T-helper 1 cell treated with Interleukin-12 subunit alpha and Interleukin-12 subunit beta and Interleukin-4 antibody, amounts not matched to agents 30 μg/mL and 1 μg/mL, for 36 hours (primary cell): ENCODE measurements at regions not wholly inside any gene's neighbourhood (a gene's known extent, or its start where the extent isn't known, plus 50 kb on each side); places are given as distances from the start of the nearest gene placed in this dataset.

Experiments
- H3K27ac Mint-ChIP-seq: one replicate; pipeline ENCODE4 v1.8.0; 2021; ENCODE audit warnings: mild to moderate bottlenecking, mixed read lengths
- H3K27me3 Mint-ChIP-seq: one replicate; pipeline ENCODE4 v1.8.0; 2021; ENCODE audit warnings: low read depth, mixed read lengths
- H3K36me3 Mint-ChIP-seq: one replicate; pipeline ENCODE4 v1.8.0; 2021; ENCODE audit warnings: low read depth, mixed read lengths
- H3K4me1 Mint-ChIP-seq: one replicate; pipeline ENCODE4 v1.8.0; 2021; ENCODE audit warnings: low read depth, mixed read lengths
- H3K4me3 Mint-ChIP-seq: one replicate; pipeline ENCODE4 v1.8.0; 2021; ENCODE audit warnings: mild to moderate bottlenecking, moderate library complexity, mixed read lengths
- H3K9me3 Mint-ChIP-seq: one replicate; pipeline ENCODE4 v1.8.0; 2021; ENCODE audit warnings: mixed read lengths

GRCh38 chr7:25388681-25389080, 160.4 kb upstream of the NPVF start:
- H3K4me1 Mint-ChIP-seq = no peaks in the 10 kb centered on the region
- no peak overlapping the region for H3K27ac Mint-ChIP-seq
- H3K27me3 Mint-ChIP-seq = peaks cover 14% of the 10 kb centered on the region
- no peak overlapping the region for H3K4me3 Mint-ChIP-seq
- no peaks in the 10 kb centered on the region for H3K36me3 Mint-ChIP-seq
- no peaks in the 10 kb centered on the region for H3K9me3 Mint-ChIP-seq

- H3K4me3 Mint-ChIP-seq = no peak overlapping the region
- H3K4me1 Mint-ChIP-seq = no peaks in the 10 kb centered on the region
- H3K9me3 Mint-ChIP-seq = no peaks in the 10 kb centered on the region
- peaks cover 10% of the 10 kb centered on the region for H3K27me3 Mint-ChIP-seq
- no peak overlapping the region for H3K27ac Mint-ChIP-seq
- H3K36me3 Mint-ChIP-seq = no peaks in the 10 kb centered on the region
Observed at GRCh38 chr7:25389489-25390106, 161.3 kb upstream of the NPVF start.

GRCh38 chr7:25391295-25391861, 163.1 kb upstream of the NPVF start:
- Mint-ChIP-seq H3K4me1 (peaks cover 2% of the 10 kb centered on the region), H3K27ac (no peak overlapping the region), H3K27me3 (peaks cover 14% of the 10 kb centered on the region), H3K4me3 (no peak overlapping the region), H3K36me3 (no peaks in the 10 kb centered on the region), H3K9me3 (no peaks in the 10 kb centered on the region)

GRCh38 chr7:25391961-25392587, 163.8 kb upstream of the NPVF start:
- no peak overlapping the region for H3K27ac Mint-ChIP-seq
- no peaks in the 10 kb centered on the region for H3K36me3 Mint-ChIP-seq
- peaks cover 2% of the 10 kb centered on the region for H3K4me1 Mint-ChIP-seq
- peaks cover 14% of the 10 kb centered on the region for H3K27me3 Mint-ChIP-seq
- no peaks in the 10 kb centered on the region for H3K9me3 Mint-ChIP-seq
- H3K4me3 Mint-ChIP-seq = no peak overlapping the region

GRCh38 chr7:25392588-25393338, 164.5 kb upstream of the NPVF start:
- Mint-ChIP-seq H3K4me1 (peaks cover 2% of the 10 kb centered on the region), H3K27ac (no peak overlapping the region), H3K9me3 (no peaks in the 10 kb centered on the region), H3K36me3 (no peaks in the 10 kb centered on the region), H3K4me3 (no peak overlapping the region), H3K27me3 (peaks cover 14% of the 10 kb centered on the region)

- no peaks in the 10 kb centered on the region for H3K9me3 Mint-ChIP-seq
- peaks cover 2% of the 10 kb centered on the region for H3K4me1 Mint-ChIP-seq
- peaks cover 8% of the 10 kb centered on the region for H3K27me3 Mint-ChIP-seq
- no peak overlapping the region for H3K27ac Mint-ChIP-seq
- no peak overlapping the region for H3K4me3 Mint-ChIP-seq
- no peaks in the 10 kb centered on the region for H3K36me3 Mint-ChIP-seq
Observed at GRCh38 chr7:25395976-25396375, 167.7 kb upstream of the NPVF start.

- Mint-ChIP-seq H3K36me3 (no peaks in the 10 kb centered on the region), H3K27ac (no peak overlapping the region), H3K9me3 (no peaks in the 10 kb centered on the region), H3K4me3 (no peak overlapping the region), H3K27me3 (peaks cover 8% of the 10 kb centered on the region), H3K4me1 (peaks cover 2% of the 10 kb centered on the region)
Observed at GRCh38 chr7:25396668-25397067, 168.4 kb upstream of the NPVF start.

- no peaks in the 10 kb centered on the region for H3K36me3 Mint-ChIP-seq
- no peak overlapping the region for H3K4me3 Mint-ChIP-seq
- H3K27ac Mint-ChIP-seq = no peak overlapping the region
- no peaks in the 10 kb centered on the region for H3K9me3 Mint-ChIP-seq
- H3K4me1 Mint-ChIP-seq = peaks cover 2% of the 10 kb centered on the region
- peaks cover 3% of the 10 kb centered on the region for H3K27me3 Mint-ChIP-seq
Observed at GRCh38 chr7:25398418-25398817, 170.1 kb upstream of the NPVF start.

- H3K4me3 Mint-ChIP-seq = no peak overlapping the region
- H3K27me3 Mint-ChIP-seq = peaks cover 3% of the 10 kb centered on the region
- H3K27ac Mint-ChIP-seq = no peak overlapping the region
- H3K9me3 Mint-ChIP-seq = no peaks in the 10 kb centered on the region
- H3K4me1 Mint-ChIP-seq = peaks cover 2% of the 10 kb centered on the region
- H3K36me3 Mint-ChIP-seq = no peaks in the 10 kb centered on the region
Observed at GRCh38 chr7:25399000-25399750, 170.9 kb upstream of the NPVF start.

GRCh38 chr7:25402532-25402931, 174.2 kb upstream of the NPVF start:
- no peaks in the 10 kb centered on the region for H3K36me3 Mint-ChIP-seq
- no peaks in the 10 kb centered on the region for H3K4me1 Mint-ChIP-seq
- no peaks in the 10 kb centered on the region for H3K27me3 Mint-ChIP-seq
- H3K4me3 Mint-ChIP-seq = no peak overlapping the region
- H3K9me3 Mint-ChIP-seq = no peaks in the 10 kb centered on the region
- H3K27ac Mint-ChIP-seq = no peak overlapping the region

GRCh38 chr7:25405736-25406135, 177.4 kb upstream of the NPVF start:
- Mint-ChIP-seq H3K4me1 (no peaks in the 10 kb centered on the region), H3K36me3 (no peaks in the 10 kb centered on the region), H3K9me3 (no peaks in the 10 kb centered on the region), H3K27me3 (peaks cover 3% of the 10 kb centered on the region), H3K27ac (no peak overlapping the region), H3K4me3 (no peak overlapping the region)

GRCh38 chr7:25407053-25407452, 178.8 kb upstream of the NPVF start:
- peaks cover 3% of the 10 kb centered on the region for H3K27me3 Mint-ChIP-seq
- no peaks in the 10 kb centered on the region for H3K4me1 Mint-ChIP-seq
- H3K4me3 Mint-ChIP-seq = no peak overlapping the region
- H3K27ac Mint-ChIP-seq = no peak overlapping the region
- no peaks in the 10 kb centered on the region for H3K36me3 Mint-ChIP-seq
- no peaks in the 10 kb centered on the region for H3K9me3 Mint-ChIP-seq

GRCh38 chr7:25408012-25408687, 179.9 kb upstream of the NPVF start:
- Mint-ChIP-seq H3K4me1 (no peaks in the 10 kb centered on the region), H3K27ac (no peak overlapping the region), H3K4me3 (no peak overlapping the region), H3K36me3 (no peaks in the 10 kb centered on the region), H3K27me3 (peaks cover 3% of the 10 kb centered on the region), H3K9me3 (no peaks in the 10 kb centered on the region)

GRCh38 chr7:25408876-25409275, 180.6 kb upstream of the NPVF start:
- Mint-ChIP-seq H3K4me1 (no peaks in the 10 kb centered on the region), H3K36me3 (no peaks in the 10 kb centered on the region), H3K9me3 (no peaks in the 10 kb centered on the region), H3K4me3 (no peak overlapping the region), H3K27me3 (peaks cover 3% of the 10 kb centered on the region), H3K27ac (no peak overlapping the region)
